ENCODE measurements at regions not wholly inside any gene's neighbourhood (a gene's known extent, or its start where the extent isn't known, plus 50 kb on each side); places are given as distances from the start of the nearest gene placed in this dataset.

DNA sequence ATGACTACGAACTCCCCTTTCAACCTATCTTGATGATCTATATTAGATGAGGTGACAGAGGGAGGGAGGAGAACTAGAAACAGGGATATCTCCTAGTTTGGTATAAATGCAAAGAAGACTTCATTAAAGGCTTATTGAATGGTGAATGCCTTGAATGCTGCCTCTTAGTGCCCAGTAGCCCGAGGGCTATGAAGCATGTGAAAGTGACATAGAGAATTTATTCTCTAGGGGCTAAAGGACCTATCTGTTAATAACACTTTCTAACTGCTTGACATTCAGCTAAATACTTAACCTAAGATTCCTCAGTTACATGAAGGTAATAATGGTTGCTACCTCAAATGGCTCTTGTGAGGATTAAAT, 764.1 kb downstream of the LTN1 start:
- Histone ChIP-seq H3K27ac (ENCODE audit: insufficient read depth in 1 of 2, low read depth in 1 of 2, low read length in 2 of 2, poor library complexity in 1 of 2, severe bottlenecking in 2 of 2) (no peak overlapping the region), H3K36me3 (ENCODE audit: control insufficient read depth in 4 of 4, insufficient read depth in 4 of 4, low read length in 3 of 4) (no peaks in the 10 kb centered on the region), H3K4me3 (ENCODE audit: control insufficient read depth in 1 of 7, extremely low read depth in 1 of 7, insufficient read depth in 4 of 7, low read depth in 2 of 7, low read length in 6 of 7) (no peak overlapping the region), H3K4me1 (ENCODE audit: control extremely low read depth in 1 of 4, control insufficient read depth in 4 of 4, insufficient read depth in 4 of 4, low read length in 3 of 4) (no peaks in the 10 kb centered on the region), H3K27me3 (replicated peaks in 2 of 5; ENCODE audit: control insufficient read depth in 4 of 5, insufficient read depth in 5 of 5, low read length in 4 of 5) (no peaks in the 10 kb centered on the region), H3K9me3 (ENCODE audit: control extremely low read depth in 1 of 5, control insufficient read depth in 4 of 5, insufficient read depth in 2 of 5, low read depth in 1 of 5, low read length in 4 of 5) (no peaks in the 10 kb centered on the region)
- WGBS (ENCODE audit: insufficient coverage), result no CpG with 5 or more reads among the region's 2 CpGs
- POLR2A ChIA-PET, result no interaction called here
- CTCF ChIA-PET, result interaction anchor here (0.9 kb wide), 1 partner anchor 76 kb away, joined by 3 read pairs; no protein-coding TSS in a partner anchor
- DNase-seq, result no peak

DNA sequence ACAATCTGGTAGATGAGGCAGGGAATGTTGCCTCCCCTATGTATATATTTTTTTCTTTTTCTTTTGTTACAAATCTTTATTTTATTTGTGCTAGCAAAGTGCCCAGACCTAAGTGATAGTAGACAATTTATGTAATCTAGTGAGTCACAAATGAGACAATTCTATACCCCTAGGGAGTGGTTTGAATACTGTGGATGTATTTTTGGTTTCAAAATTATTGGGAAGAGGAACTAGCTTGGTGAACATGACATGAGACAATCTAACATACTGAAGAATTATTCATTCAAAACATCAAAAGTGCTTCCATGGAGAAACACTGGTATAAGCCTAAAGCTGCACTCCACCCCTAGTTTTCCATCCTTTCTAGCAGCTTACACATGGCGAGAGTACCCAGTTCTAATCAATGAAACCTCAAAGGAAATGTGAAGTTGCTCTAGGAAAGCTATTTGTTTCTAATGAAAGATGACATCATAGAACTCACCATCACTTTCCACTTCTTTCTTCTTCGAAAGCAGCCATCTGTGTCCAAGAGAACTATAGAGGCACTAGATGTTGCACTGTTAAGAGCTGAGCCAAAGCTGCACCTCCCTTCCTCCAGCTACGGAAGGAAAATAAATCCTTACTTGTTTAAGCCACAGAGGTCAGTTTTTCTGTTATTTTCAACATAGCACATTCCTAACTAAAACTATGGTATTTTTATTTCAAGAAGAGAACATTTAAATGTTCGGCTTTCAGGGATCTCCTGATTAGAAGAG, 764.6 kb downstream of the LTN1 start:
- ChIA-PET POLR2A (no interaction called here), CTCF (no interaction called here)
- WGBS (ENCODE audit: insufficient coverage), result 90% methylated on average over 2 of the region's 4 CpGs

DNA sequence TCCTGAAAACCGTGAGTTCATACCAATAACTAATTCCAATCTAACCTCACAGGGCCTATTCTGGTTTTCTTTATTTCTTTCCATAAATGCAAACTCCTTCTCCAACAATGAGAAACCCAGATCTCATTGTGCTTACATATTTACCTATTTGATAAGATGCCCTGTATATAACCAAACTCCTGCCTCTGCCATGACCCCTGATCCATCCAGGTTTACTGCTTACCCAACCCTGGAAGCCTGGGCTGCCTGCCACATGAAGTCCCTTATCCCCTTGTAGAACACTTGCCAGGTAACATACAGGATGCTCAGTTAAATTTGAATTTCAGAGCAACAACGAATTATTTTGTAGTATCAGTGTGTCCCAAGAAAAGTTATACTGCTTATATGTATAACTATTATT, 766.1 kb downstream of the LTN1 start:
- Histone ChIP-seq H3K9me3 (ENCODE audit: control extremely low read depth in 1 of 5, control insufficient read depth in 4 of 5, insufficient read depth in 2 of 5, low read depth in 1 of 5, low read length in 4 of 5) (no peaks in the 10 kb centered on the region), H3K27me3 (replicated peaks in 2 of 5; ENCODE audit: control insufficient read depth in 4 of 5, insufficient read depth in 5 of 5, low read length in 4 of 5) (no peaks in the 10 kb centered on the region), H3K36me3 (ENCODE audit: control insufficient read depth in 4 of 4, insufficient read depth in 4 of 4, low read length in 3 of 4) (no peaks in the 10 kb centered on the region), H3K4me3 (ENCODE audit: control insufficient read depth in 1 of 7, extremely low read depth in 1 of 7, insufficient read depth in 4 of 7, low read depth in 2 of 7, low read length in 6 of 7) (no peak overlapping the region), H3K4me1 (ENCODE audit: control extremely low read depth in 1 of 4, control insufficient read depth in 4 of 4, insufficient read depth in 4 of 4, low read length in 3 of 4) (no peaks in the 10 kb centered on the region), H3K27ac (ENCODE audit: insufficient read depth in 1 of 2, low read depth in 1 of 2, low read length in 2 of 2, poor library complexity in 1 of 2, severe bottlenecking in 2 of 2) (no peak overlapping the region)
- 88% methylated on average over 1 of the region's 2 CpGs for WGBS (ENCODE audit: insufficient coverage)
- DNase-seq, result no peak
- ChIA-PET CTCF (no interaction called here), POLR2A (no interaction called here)

More for the DNA sequence above, 764.6 kb downstream of the LTN1 start:
- peak in 1 of 3 donors; percentile 1 for DNase-seq
- no peak overlapping the region for H3K4me3 ChIP-seq (ENCODE audit: control insufficient read depth in 1 of 7, extremely low read depth in 1 of 7, insufficient read depth in 4 of 7, low read depth in 2 of 7, low read length in 6 of 7)
- no peaks in the 10 kb centered on the region for H3K4me1 ChIP-seq (ENCODE audit: control extremely low read depth in 1 of 4, control insufficient read depth in 4 of 4, insufficient read depth in 4 of 4, low read length in 3 of 4)
- H3K9me3 ChIP-seq (ENCODE audit: control extremely low read depth in 1 of 5, control insufficient read depth in 4 of 5, insufficient read depth in 2 of 5, low read depth in 1 of 5, low read length in 4 of 5), result no peaks in the 10 kb centered on the region
- no peaks in the 10 kb centered on the region for H3K36me3 ChIP-seq (ENCODE audit: control insufficient read depth in 4 of 4, insufficient read depth in 4 of 4, low read length in 3 of 4)
- no peak overlapping the region for H3K27ac ChIP-seq (ENCODE audit: insufficient read depth in 1 of 2, low read depth in 1 of 2, low read length in 2 of 2, poor library complexity in 1 of 2, severe bottlenecking in 2 of 2)
- H3K27me3 ChIP-seq (replicated peaks in 2 of 5; ENCODE audit: control insufficient read depth in 4 of 5, insufficient read depth in 5 of 5, low read length in 4 of 5), result no peaks in the 10 kb centered on the region

DNA sequence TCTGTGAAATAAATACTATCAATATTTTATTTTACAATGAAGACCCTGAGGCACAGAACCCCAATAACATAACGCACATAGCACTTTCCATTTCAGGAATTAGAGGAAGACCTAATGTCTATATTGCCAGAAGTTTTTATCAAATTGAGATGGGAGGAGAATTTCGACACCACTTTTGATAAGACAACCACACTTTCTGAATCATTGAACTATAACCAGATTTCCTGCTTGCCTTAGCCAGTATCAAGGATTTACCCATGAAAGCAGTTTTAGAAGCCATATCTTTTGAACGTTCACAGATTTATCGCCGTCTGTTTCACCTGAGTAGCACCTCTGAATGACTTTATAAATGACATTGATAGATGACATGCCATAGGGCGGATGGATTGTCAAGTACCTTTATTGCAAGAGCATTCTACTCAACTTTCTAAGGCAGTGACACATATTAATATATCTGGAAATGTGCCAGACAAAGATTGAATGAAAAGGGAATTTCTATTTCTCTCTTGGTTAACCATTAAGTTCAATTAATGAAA, 768.4 kb downstream of the LTN1 start:
- no peaks in the 10 kb centered on the region for H3K9me3 ChIP-seq (ENCODE audit: control extremely low read depth in 1 of 5, control insufficient read depth in 4 of 5, insufficient read depth in 2 of 5, low read depth in 1 of 5, low read length in 4 of 5)
- H3K36me3 ChIP-seq (ENCODE audit: control insufficient read depth in 4 of 4, insufficient read depth in 4 of 4, low read length in 3 of 4), result no peaks in the 10 kb centered on the region
- H3K4me1 ChIP-seq (ENCODE audit: control extremely low read depth in 1 of 4, control insufficient read depth in 4 of 4, insufficient read depth in 4 of 4, low read length in 3 of 4), result no peaks in the 10 kb centered on the region
- no peak overlapping the region for H3K4me3 ChIP-seq (ENCODE audit: control insufficient read depth in 1 of 7, extremely low read depth in 1 of 7, insufficient read depth in 4 of 7, low read depth in 2 of 7, low read length in 6 of 7)
- WGBS (ENCODE audit: insufficient coverage), result no CpG with 5 or more reads among the region's 6 CpGs
- H3K27me3 ChIP-seq (replicated peaks in 2 of 5; ENCODE audit: control insufficient read depth in 4 of 5, insufficient read depth in 5 of 5, low read length in 4 of 5), result no peaks in the 10 kb centered on the region
- no peak for DNase-seq
- H3K27ac ChIP-seq (ENCODE audit: insufficient read depth in 1 of 2, low read depth in 1 of 2, low read length in 2 of 2, poor library complexity in 1 of 2, severe bottlenecking in 2 of 2), result no peak overlapping the region
- POLR2A ChIA-PET, result no interaction called here
- CTCF ChIA-PET, result no interaction called here

DNA sequence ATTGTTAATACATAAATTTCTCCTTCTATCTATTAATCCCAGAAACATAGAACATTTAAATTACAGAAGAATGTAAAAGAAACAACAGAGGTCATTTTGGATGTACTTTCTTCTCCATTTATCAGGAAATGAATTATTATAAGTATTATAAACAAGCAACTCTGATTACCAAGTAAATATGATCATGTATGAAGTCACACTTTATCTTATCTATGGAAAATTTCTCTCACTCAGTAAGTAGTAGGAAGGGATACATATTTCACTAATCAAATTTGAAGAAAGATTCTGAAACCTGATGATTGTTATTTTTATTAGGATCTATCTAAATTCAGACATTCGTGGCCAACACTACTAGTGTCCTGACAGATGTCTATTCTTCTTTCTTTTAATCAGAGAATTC, 770.7 kb downstream of the LTN1 start:
- H3K36me3 ChIP-seq (ENCODE audit: control insufficient read depth in 4 of 4, insufficient read depth in 4 of 4, low read length in 3 of 4), result no peaks in the 10 kb centered on the region
- H3K4me1 ChIP-seq (ENCODE audit: control extremely low read depth in 1 of 4, control insufficient read depth in 4 of 4, insufficient read depth in 4 of 4, low read length in 3 of 4), result no peaks in the 10 kb centered on the region
- no peaks in the 10 kb centered on the region for H3K9me3 ChIP-seq (ENCODE audit: control extremely low read depth in 1 of 5, control insufficient read depth in 4 of 5, insufficient read depth in 2 of 5, low read depth in 1 of 5, low read length in 4 of 5)
- ChIA-PET POLR2A (no interaction called here), CTCF (interaction anchor here (1.1 kb wide), 1 partner anchor 12 kb away, joined by 3 read pairs; no protein-coding TSS in a partner anchor)
- peaks cover 0 to 3% (median 0%) of the 10 kb centered on the region in 5 experiments for H3K27me3 ChIP-seq (replicated peaks in 2 of 5; ENCODE audit: control insufficient read depth in 4 of 5, insufficient read depth in 5 of 5, low read length in 4 of 5)
- no peak for DNase-seq
- H3K27ac ChIP-seq (ENCODE audit: insufficient read depth in 1 of 2, low read depth in 1 of 2, low read length in 2 of 2, poor library complexity in 1 of 2, severe bottlenecking in 2 of 2), result no peak overlapping the region
- WGBS (ENCODE audit: insufficient coverage), result 100% methylated on average over 1 of the region's 1 CpG
- no peak overlapping the region for H3K4me3 ChIP-seq (ENCODE audit: control insufficient read depth in 1 of 7, extremely low read depth in 1 of 7, insufficient read depth in 4 of 7, low read depth in 2 of 7, low read length in 6 of 7)

DNA sequence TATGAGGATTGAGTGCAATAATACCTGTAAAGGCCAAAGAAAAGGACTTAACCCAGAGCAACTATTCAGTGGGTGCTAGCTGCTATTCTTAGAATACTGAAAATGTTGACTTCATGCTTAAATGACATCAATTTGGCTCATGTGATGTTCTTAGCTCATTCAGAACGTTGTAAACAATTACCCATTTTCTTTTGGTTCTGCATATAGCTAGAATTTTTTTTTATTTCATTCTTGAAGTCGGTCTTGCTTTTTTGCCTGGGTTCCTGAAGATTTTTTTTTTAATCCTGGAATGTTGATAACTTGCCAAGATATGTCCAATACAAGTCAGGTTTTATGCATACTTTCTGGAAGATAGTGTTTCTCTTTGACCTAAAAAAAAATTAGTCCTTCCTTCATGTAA, 772.0 kb downstream of the LTN1 start:
- WGBS (ENCODE audit: insufficient coverage), result no CpG with 5 or more reads among the region's 2 CpGs
- DNase-seq, result no peak
- POLR2A ChIA-PET, result no interaction called here
- H3K36me3 ChIP-seq (ENCODE audit: control insufficient read depth in 4 of 4, insufficient read depth in 4 of 4, low read length in 3 of 4), result no peaks in the 10 kb centered on the region
- no peaks in the 10 kb centered on the region for H3K4me1 ChIP-seq (ENCODE audit: control extremely low read depth in 1 of 4, control insufficient read depth in 4 of 4, insufficient read depth in 4 of 4, low read length in 3 of 4)
- H3K9me3 ChIP-seq (ENCODE audit: control extremely low read depth in 1 of 5, control insufficient read depth in 4 of 5, insufficient read depth in 2 of 5, low read depth in 1 of 5, low read length in 4 of 5), result no peaks in the 10 kb centered on the region
- no peak overlapping the region for H3K27ac ChIP-seq (ENCODE audit: insufficient read depth in 1 of 2, low read depth in 1 of 2, low read length in 2 of 2, poor library complexity in 1 of 2, severe bottlenecking in 2 of 2)
- H3K27me3 ChIP-seq (replicated peaks in 2 of 5; ENCODE audit: control insufficient read depth in 4 of 5, insufficient read depth in 5 of 5, low read length in 4 of 5), result peaks cover 0 to 3% (median 0%) of the 10 kb centered on the region in 5 experiments
- H3K4me3 ChIP-seq (ENCODE audit: control insufficient read depth in 1 of 7, extremely low read depth in 1 of 7, insufficient read depth in 4 of 7, low read depth in 2 of 7, low read length in 6 of 7), result no peak overlapping the region
- CTCF ChIA-PET, result no interaction called here

DNA sequence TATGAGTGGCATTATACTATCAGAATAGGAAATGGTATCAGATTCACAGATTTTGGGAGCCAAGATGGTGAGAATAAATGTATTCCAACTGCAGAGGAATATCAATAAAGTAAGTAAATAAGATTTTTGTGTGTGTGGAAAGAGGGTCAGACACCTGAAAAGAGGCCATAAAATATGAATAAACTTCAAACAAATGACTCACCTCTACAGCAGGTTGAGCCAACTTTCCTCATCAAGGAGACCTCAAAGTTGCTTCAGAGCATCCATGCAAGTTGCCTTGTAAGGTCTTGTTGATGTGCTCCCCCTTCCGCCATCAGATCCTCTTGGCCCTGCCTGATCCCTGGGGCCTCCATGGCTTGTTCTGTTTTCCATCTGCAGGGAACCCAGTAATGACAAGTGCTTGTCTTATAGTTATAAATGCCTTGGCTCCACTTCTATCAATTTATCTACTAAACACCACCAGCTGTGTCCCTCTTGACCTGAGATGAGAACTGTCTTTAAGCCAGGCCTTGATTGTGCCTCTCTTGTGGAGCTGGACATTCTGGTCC, 775.6 kb downstream of the LTN1 start:
- WGBS (ENCODE audit: insufficient coverage), result 0% methylated on average over 1 of the region's 1 CpG
- ChIA-PET CTCF (no interaction called here), POLR2A (no interaction called here)
- H3K27ac ChIP-seq (ENCODE audit: insufficient read depth in 1 of 2, low read depth in 1 of 2, low read length in 2 of 2, poor library complexity in 1 of 2, severe bottlenecking in 2 of 2), result no peak overlapping the region
- DNase-seq, result no peak
- H3K9me3 ChIP-seq (ENCODE audit: control extremely low read depth in 1 of 5, control insufficient read depth in 4 of 5, insufficient read depth in 2 of 5, low read depth in 1 of 5, low read length in 4 of 5), result no peaks in the 10 kb centered on the region
- no peak overlapping the region for H3K4me3 ChIP-seq (ENCODE audit: control insufficient read depth in 1 of 7, extremely low read depth in 1 of 7, insufficient read depth in 4 of 7, low read depth in 2 of 7, low read length in 6 of 7)
- H3K4me1 ChIP-seq (ENCODE audit: control extremely low read depth in 1 of 4, control insufficient read depth in 4 of 4, insufficient read depth in 4 of 4, low read length in 3 of 4), result no peaks in the 10 kb centered on the region
- no peaks in the 10 kb centered on the region for H3K36me3 ChIP-seq (ENCODE audit: control insufficient read depth in 4 of 4, insufficient read depth in 4 of 4, low read length in 3 of 4)
- peaks cover 0 to 3% (median 0%) of the 10 kb centered on the region in 5 experiments for H3K27me3 ChIP-seq (replicated peaks in 2 of 5; ENCODE audit: control insufficient read depth in 4 of 5, insufficient read depth in 5 of 5, low read length in 4 of 5)

All from common myeloid progenitor, CD34-positive (primary cell).